ENCODE measurements at regions not wholly inside any gene's neighbourhood (a gene's known extent, or its start where the extent isn't known, plus 50 kb on each side); places are given as distances from the start of the nearest gene placed in this dataset.

DNA sequence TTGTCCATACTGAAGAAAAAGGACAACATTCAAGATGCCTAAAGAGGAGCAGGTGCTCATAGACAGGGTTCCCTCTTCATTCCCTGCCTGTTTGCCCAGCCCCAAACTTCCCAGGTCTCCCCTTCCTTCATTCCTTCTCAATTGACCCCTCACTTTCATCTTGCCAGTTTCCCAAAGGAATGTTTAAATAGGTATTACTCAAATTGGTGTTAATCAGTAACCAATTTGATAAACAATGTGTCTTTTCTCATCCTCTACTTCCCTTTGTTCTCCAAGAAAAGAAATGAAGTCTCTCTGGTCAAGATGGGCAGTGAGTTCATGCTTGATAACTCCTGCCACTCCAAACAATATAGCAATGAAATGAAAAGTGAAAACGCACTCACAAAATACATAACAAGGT lies 101.9 kb downstream of the TMPRSS5 start:
- Histone ChIP-seq H3K4me3 (no peak overlapping the region), H3K36me3 (no peaks in the 10 kb centered on the region), H3K27me3 (no peaks in the 10 kb centered on the region), H3K9me3 (peaks cover 0 to 17% (median 6%) of the 10 kb centered on the region in 12 donors), H3K27ac (peak overlapping the region in 1 of 12 donors; percentile 44), H3K4me1 (peaks cover 5 to 22% (median 18%) of the 10 kb centered on the region in 12 donors)
- ATAC-seq (no peak), DNase-seq (no peak)
- TF ChIP-seq, protein P1, sequence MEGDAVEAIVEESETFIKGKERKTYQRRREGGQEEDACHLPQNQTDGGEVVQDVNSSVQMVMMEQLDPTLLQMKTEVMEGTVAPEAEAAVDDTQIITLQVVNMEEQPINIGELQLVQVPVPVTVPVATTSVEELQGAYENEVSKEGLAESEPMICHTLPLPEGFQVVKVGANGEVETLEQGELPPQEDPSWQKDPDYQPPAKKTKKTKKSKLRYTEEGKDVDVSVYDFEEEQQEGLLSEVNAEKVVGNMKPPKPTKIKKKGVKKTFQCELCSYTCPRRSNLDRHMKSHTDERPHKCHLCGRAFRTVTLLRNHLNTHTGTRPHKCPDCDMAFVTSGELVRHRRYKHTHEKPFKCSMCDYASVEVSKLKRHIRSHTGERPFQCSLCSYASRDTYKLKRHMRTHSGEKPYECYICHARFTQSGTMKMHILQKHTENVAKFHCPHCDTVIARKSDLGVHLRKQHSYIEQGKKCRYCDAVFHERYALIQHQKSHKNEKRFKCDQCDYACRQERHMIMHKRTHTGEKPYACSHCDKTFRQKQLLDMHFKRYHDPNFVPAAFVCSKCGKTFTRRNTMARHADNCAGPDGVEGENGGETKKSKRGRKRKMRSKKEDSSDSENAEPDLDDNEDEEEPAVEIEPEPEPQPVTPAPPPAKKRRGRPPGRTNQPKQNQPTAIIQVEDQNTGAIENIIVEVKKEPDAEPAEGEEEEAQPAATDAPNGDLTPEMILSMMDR (IDR thresholded peaks at IDR 0.05): no peak
- no peak for TF ChIP-seq POLR2A (IDR thresholded peaks at IDR 0.05)
- WGBS, 4 donors: 77 to 95% (median 85%) methylated on average over 1 of the region's 1 CpG
- intact Hi-C loops (cut with DNase I): no loop called here

DNA sequence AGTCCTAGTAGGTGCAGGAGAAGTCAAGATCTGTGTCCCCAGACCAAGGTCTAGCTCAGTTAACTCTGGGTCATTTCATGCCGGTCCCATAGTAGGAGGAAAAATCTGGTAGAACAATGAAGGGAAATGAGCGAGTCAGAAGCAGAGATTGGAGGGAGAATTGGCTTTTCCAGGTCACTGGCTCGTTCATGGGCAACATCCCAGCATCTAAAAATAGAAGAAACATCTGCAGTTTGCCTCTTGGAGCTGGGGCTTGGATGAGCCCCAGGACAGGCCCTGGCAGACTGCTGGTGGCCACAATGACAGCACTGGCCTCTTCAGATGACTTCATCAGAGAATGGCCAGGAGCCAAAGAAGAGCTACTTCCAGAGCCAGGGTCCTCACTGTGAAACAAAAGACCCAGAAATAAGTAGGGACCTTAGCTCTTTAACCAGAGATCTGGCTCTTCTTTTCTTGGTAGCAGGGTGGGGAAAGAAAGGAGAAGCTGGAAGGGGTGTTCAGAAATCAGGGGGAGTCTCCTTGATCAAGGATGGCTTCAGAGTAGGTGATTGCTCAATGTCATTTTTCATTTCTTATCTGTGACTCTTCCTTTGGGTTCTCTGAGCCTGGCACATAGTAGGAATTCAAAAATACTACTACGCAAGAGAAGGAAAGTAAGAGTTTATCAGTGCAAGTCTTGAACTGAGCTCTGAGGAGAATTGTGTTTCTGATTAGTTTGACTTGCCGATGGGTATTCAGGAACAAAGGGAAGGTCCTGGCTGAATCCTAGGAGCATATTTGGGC lies 102.6 kb downstream of the TMPRSS5 start:
- H3K27ac ChIP-seq: peak overlapping the region in 10 of 12 donors; percentile 12 to 58 (median 40)
- H3K4me3 ChIP-seq: no peak overlapping the region

DNA sequence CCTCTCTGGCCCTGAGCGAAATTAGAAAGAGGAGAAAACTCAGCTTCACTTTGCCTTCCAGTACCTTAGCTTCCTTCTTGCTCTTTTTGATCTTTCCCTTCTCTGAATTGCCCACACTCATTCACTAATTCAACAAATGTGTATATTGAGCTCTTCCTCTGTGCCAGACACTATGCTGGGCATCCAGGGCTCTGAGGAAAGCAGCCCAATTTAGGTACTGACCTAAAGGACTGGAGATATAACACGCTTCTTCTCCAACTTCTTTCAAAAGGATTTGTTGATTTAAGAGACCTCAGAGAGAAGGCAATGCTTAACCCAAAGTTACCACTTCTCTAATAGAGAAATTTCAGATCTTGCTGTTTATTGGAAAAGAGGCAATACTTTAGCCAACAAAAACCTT lies 103.6 kb downstream of the TMPRSS5 start:
- H3K27me3 ChIP-seq: no peaks in the 10 kb centered on the region
- 53 to 67% (median 58%) methylated on average over 2 of the region's 2 CpGs for WGBS, 4 donors
- H3K4me1 ChIP-seq: peaks cover 5 to 22% (median 18%) of the 10 kb centered on the region in 12 donors
- H3K4me3 ChIP-seq: no peak overlapping the region
- H3K36me3 ChIP-seq: no peaks in the 10 kb centered on the region
- no peak for ATAC-seq
- H3K9me3 ChIP-seq: peaks cover 0 to 17% (median 6%) of the 10 kb centered on the region in 12 donors
- no peak for TF ChIP-seq POLR2A (IDR thresholded peaks at IDR 0.05)
- TF ChIP-seq, protein P1 (IDR thresholded peaks at IDR 0.05): no peak
- no peak for DNase-seq
- intact Hi-C loops (cut with DNase I): no loop called here
- H3K27ac ChIP-seq: peak overlapping the region in 6 of 12 donors; percentile 21 to 58 (median 40)

More for the DNA sequence above, 102.6 kb downstream of the TMPRSS5 start:
- peaks cover 5 to 22% (median 18%) of the 10 kb centered on the region in 12 donors for H3K4me1 ChIP-seq
- no peaks in the 10 kb centered on the region for H3K27me3 ChIP-seq
- DNase-seq (peak; percentile 74 to 79 (median 76)), ATAC-seq (peak; percentile 90 to 99 (median 96))
- no peaks in the 10 kb centered on the region for H3K36me3 ChIP-seq
- 27 to 34% (median 30%) methylated on average over 5 of the region's 5 CpGs for WGBS, 4 donors
- intact Hi-C loops (cut with DNase I): no loop called here
- no peak for TF ChIP-seq POLR2A (IDR thresholded peaks at IDR 0.05)
- TF ChIP-seq, protein P1 (IDR thresholded peaks at IDR 0.05): no peak
- H3K9me3 ChIP-seq: peaks cover 0 to 17% (median 6%) of the 10 kb centered on the region in 12 donors

DNA sequence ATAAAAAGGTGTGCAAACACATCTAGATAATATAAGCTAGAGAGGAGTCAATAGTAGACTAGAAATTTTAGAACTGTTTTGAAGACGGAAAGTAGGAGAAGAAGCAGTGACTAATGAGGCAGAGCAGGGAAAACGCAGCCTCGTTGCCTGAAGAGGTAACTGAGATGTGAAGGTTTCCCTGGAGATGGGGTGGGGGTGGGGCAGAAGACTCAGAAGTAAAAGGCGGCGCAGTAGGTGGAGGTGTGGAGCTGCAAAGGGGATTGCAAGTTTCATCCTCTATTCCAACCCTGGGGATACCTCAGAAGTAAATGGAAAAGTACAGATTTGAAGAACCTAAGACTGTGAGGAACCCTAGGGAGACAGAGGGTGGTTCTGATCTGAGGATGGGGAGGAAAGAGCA lies 109.5 kb downstream of the TMPRSS5 start:
- Histone ChIP-seq H3K36me3 (no peaks in the 10 kb centered on the region), H3K27ac (no peak overlapping the region), H3K27me3 (no peaks in the 10 kb centered on the region), H3K4me3 (no peak overlapping the region), H3K9me3 (peaks cover 0 to 9% (median 0%) of the 10 kb centered on the region in 12 donors), H3K4me1 (no peaks in the 10 kb centered on the region)
- 66 to 76% (median 69%) methylated on average over 5 of the region's 5 CpGs for WGBS, 4 donors
- no peak for DNase-seq
- no peak for TF ChIP-seq POLR2A (IDR thresholded peaks at IDR 0.05)
- TF ChIP-seq, protein P1 (IDR thresholded peaks at IDR 0.05): no peak
- ATAC-seq: no peak
- intact Hi-C loops (cut with DNase I): no loop called here

Measured in heart left ventricle (tissue), 16 donors.